OCI-LY7 (cell line): ENCODE measurements at regions not wholly inside any gene's neighbourhood (a gene's known extent, or its start where the extent isn't known, plus 50 kb on each side); places are given as distances from the start of the nearest gene placed in this dataset.

ENCODE experiments used
- BruUV-seq: library from RNA; stranded (reverse); fragments of 400-500 nt; replicated peaks from 2 replicates; lab custom pipeline; 2021; lab: Mats Ljungman, UMichigan
- CTCF ChIA-PET: fragments of 300-600 bp; sonication (Branson Sonifier 250); formaldehyde crosslinking; loops from one replicate; lab custom pipeline; 2022; ENCODE audit warnings: antibody characterized with exemption; ENCODE audit not compliant: unreplicated experiment; lab: Charles Lee
- POLR2A ChIA-PET: fragments of 300-600 bp; sonication (Branson Sonifier 250); formaldehyde crosslinking; loops from one replicate; lab custom pipeline; 2022; ENCODE audit warnings: antibody characterized with exemption; lab: Charles Lee
- DNase-seq: peaks from one replicate; pipeline ENCODE4 v3.0.0-alpha.2; 2015; ENCODE audit warnings: low spot score
- H2AFZ ChIP-seq: fragments of 200-600 bp; sonication (generic), shearing (Covaris generic); 2 replicates; pipeline ENCODE4 v1.6.1; 2014; ENCODE audit warnings: mild to moderate bottlenecking, antibody characterized with exemption, low read length, moderate library complexity
- H3K27ac ChIP-seq: fragments of 200-600 bp; sonication (generic); 2 replicates; pipeline ENCODE4 v1.5.1; 2014; ENCODE audit warnings: mixed run types, low read depth, mild to moderate bottlenecking, moderate library complexity, low read length, inconsistent platforms; ENCODE audit not compliant: poor library complexity, severe bottlenecking
- H3K36me3 ChIP-seq: fragments of 200-600 bp; sonication (generic); 2 replicates; pipeline ENCODE4 v1.6.1; 2014; ENCODE audit warnings: mild to moderate bottlenecking, antibody characterized with exemption, low read length, moderate library complexity, mixed read lengths; ENCODE audit not compliant: insufficient read depth
- H3K4me1 ChIP-seq: fragments of 200-600 bp; sonication (generic); 2 replicates; pipeline ENCODE4 v1.5.1; 2014; ENCODE audit warnings: mild to moderate bottlenecking, low read length; ENCODE audit not compliant: insufficient read depth, poor library complexity, severe bottlenecking
- H3K4me2 ChIP-seq: fragments of 200-600 bp; sonication (generic); 2 replicates; pipeline ENCODE4 v1.6.1; 2014; ENCODE audit warnings: mild to moderate bottlenecking, low read length
- H3K4me3 ChIP-seq: fragments of 200-600 bp; sonication (generic); 2 replicates; pipeline ENCODE4 v1.5.1; 2014; ENCODE audit warnings: mild to moderate bottlenecking, low read depth, low read length; ENCODE audit not compliant: poor library complexity, severe bottlenecking
- H3K79me2 ChIP-seq: fragments of 200-600 bp; sonication (generic); 2 replicates; pipeline ENCODE4 v1.6.1; 2016; ENCODE audit warnings: low read depth, mild to moderate bottlenecking, low read length, moderate library complexity, mixed read lengths; ENCODE audit not compliant: insufficient read depth
- H3K9me2 ChIP-seq: fragments of 200-600 bp; sonication (generic); 2 replicates; pipeline ENCODE4 v1.6.1; 2016; ENCODE audit warnings: mild to moderate bottlenecking, low read length, mixed read lengths; ENCODE audit not compliant: insufficient read depth
- H3K9me3 ChIP-seq: fragments of 200-600 bp; sonication (generic); 2 replicates; pipeline ENCODE4 v1.6.1; 2014; ENCODE audit warnings: mild to moderate bottlenecking, mixed run types, low read length, mixed read lengths
- H4K20me1 ChIP-seq: fragments of 200-600 bp; sonication (generic); 2 replicates; pipeline ENCODE4 v1.6.1; 2014; ENCODE audit warnings: mild to moderate bottlenecking, antibody characterized with exemption, low read length, moderate library complexity, mixed read lengths; ENCODE audit not compliant: insufficient read depth
- CTCF ChIP-seq: fragments of 200-600 bp; sonication (generic); conservative IDR thresholded peaks from 2 replicates; pipeline ENCODE4 v1.5.1; 2014; ENCODE audit warnings: mild to moderate bottlenecking, antibody characterized with exemption, low read length, moderate library complexity, mixed read lengths
- EZH2phosphoT487 ChIP-seq: fragments of 200-600 bp; sonication (generic); IDR thresholded peaks from 2 replicates; pipeline ENCODE4 v1.6.1; 2018; ENCODE audit warnings: low read depth, borderline replicate concordance, mild to moderate bottlenecking, mixed run types, antibody characterized with exemption, low read length, moderate library complexity, mixed read lengths
- intact Hi-C: fragments of 100-400 bp; cut with micrococcal nuclease; formaldehyde crosslinking; loops from one replicate; pipeline ENCODE4 v1.10.0; 2022; ENCODE audit not compliant: unreplicated experiment

DNA sequence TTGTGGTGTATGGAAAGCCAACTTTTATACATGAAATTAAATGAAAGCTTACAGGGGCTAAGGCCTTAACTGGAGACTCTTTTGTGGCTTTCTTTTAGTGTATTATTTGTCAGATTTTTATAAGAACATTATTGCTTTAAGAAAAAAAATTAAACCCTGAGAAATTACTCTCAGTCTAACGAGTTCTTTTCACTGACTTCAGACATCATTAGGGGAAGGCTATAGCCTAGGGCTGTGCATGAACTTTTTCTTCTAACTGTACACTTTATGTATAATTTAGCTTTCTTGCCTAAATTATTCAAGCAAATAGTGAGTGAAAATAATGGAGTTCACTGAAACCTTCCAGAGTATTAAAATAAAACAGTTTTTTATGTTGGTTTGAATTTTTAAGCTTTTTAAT is 151.1 kb upstream of the MEIS1 start:
- Histone ChIP-seq H3K4me2 (no peak overlapping the region), H3K9me3 (no peaks in the 10 kb centered on the region), H2AFZ (no peak overlapping the region), H4K20me1 (no peaks in the 10 kb centered on the region), H3K4me1 (no peaks in the 10 kb centered on the region), H3K27ac (no peak overlapping the region), H3K4me3 (no peak overlapping the region), H3K79me2 (no peaks in the 10 kb centered on the region), H3K9me2 (no peaks in the 10 kb centered on the region), H3K36me3 (no peaks in the 10 kb centered on the region)
- DNase-seq, result no peak
- no peak for TF ChIP-seq CTCF
- TF ChIP-seq EZH2phosphoT487, result no peak
- ChIA-PET POLR2A (no interaction called here), CTCF (no interaction called here)
- intact Hi-C loops, result no loop called here
- no TSS peak for BruUV-seq

DNA sequence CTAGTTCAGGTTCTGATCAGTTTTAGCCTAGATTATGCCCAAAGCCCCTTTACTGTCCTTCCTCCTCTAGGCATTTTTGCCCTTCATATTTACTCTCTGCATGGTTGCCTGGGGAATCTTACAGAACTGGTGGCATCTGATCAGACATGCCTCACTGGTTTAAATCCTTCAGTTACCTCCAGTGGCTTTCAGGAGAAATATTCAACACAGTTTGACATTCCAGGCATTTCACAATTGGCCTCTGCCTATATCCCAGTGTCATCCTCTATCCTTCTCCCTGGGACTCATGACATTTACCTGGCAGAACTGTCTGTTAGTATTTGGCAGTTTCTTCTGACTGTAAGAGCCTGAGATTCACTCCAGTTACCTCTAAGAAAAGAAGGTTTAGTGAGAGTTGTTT is 152.9 kb upstream of the MEIS1 start:
- H3K4me3 ChIP-seq, result no peak overlapping the region
- no TSS peak for BruUV-seq
- intact Hi-C loops, result no loop called here
- H3K4me2 ChIP-seq, result no peak overlapping the region
- no peaks in the 10 kb centered on the region for H3K9me3 ChIP-seq
- TF ChIP-seq EZH2phosphoT487 (no peak), CTCF (no peak)
- no peaks in the 10 kb centered on the region for H4K20me1 ChIP-seq
- CTCF ChIA-PET, result no interaction called here
- H3K9me2 ChIP-seq, result no peaks in the 10 kb centered on the region
- no peak overlapping the region for H3K27ac ChIP-seq
- H3K79me2 ChIP-seq, result no peaks in the 10 kb centered on the region
- no peak for DNase-seq
- no peak overlapping the region for H2AFZ ChIP-seq
- POLR2A ChIA-PET, result no interaction called here
- H3K36me3 ChIP-seq, result no peaks in the 10 kb centered on the region
- no peaks in the 10 kb centered on the region for H3K4me1 ChIP-seq

DNA sequence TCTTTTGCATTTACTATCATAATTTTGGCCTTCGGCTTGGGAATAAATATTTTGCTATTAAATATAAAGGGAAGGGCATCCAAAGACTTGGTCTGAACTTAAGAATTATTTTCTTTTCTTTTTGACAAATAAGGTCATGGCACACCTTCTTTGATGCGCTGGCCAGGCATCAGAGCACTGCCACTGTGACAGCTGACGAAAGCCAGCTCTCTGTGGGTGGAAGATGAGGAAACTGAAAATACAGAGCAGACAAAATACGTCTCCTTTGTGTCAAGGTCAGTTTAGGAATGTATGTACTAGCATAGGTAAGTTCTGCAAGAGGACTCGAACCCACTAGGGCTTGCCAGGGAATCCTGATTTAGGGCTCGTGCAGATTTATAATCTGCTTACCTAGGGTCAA is 155.9 kb upstream of the MEIS1 start:
- Histone ChIP-seq H3K4me3 (no peak overlapping the region), H3K36me3 (no peaks in the 10 kb centered on the region), H3K4me1 (no peaks in the 10 kb centered on the region), H3K9me3 (no peaks in the 10 kb centered on the region), H3K9me2 (no peaks in the 10 kb centered on the region), H2AFZ (no peak overlapping the region), H3K27ac (no peak overlapping the region), H3K79me2 (no peaks in the 10 kb centered on the region), H4K20me1 (no peaks in the 10 kb centered on the region), H3K4me2 (no peak overlapping the region)
- intact Hi-C loops, result no loop called here
- DNase-seq, result no peak
- ChIA-PET POLR2A (no interaction called here), CTCF (no interaction called here)
- TF ChIP-seq CTCF (no peak), EZH2phosphoT487 (no peak)
- no TSS peak for BruUV-seq
